ENCODE measurements at regions not wholly inside any gene's neighbourhood (a gene's known extent, or its start where the extent isn't known, plus 50 kb on each side); places are given as distances from the start of the nearest gene placed in this dataset.

GRCh38 chr2:183227176-183227575 is 102.9 kb downstream of the NUP35 start (continued):
- TF ChIP-seq REST (IDR thresholded peaks at IDR 0.05; ENCODE audit: unreplicated experiment) (no peak), ZNF114 (CRISPR knock-in tag; IDR thresholded peaks at IDR 0.05) (no peak)

GRCh38 chr2:183229386-183229785 is 105.1 kb downstream of the NUP35 start:
- H3K9me2 ChIP-seq (ENCODE audit: insufficient read depth), result no peaks in the 10 kb centered on the region
- no peak overlapping the region for H2AFZ ChIP-seq
- no peak overlapping the region for H3K27ac ChIP-seq (ENCODE audit: low read depth)
- H3K4me2 ChIP-seq, result no peak overlapping the region
- no peaks in the 10 kb centered on the region for H3K9me3 Mint-ChIP-seq
- H3F3A ChIP-seq (replicated peaks; ENCODE audit: low read depth), result no peaks in the 10 kb centered on the region
- H3K4me3 Mint-ChIP-seq, result no peak overlapping the region
- H3K27me3 ChIP-seq (ENCODE audit: insufficient read depth), result no peaks in the 10 kb centered on the region
- no peaks in the 10 kb centered on the region for H3K4me1 Mint-ChIP-seq
- no peaks in the 10 kb centered on the region for H3K36me3 ChIP-seq (ENCODE audit: insufficient read depth)
- DNase-seq (ENCODE audit: low spot score) (no peak), ATAC-seq (no peak)
- no peak overlapping the region for H3K4me3 ChIP-seq
- H4K20me1 ChIP-seq (replicated peaks; ENCODE audit: insufficient read depth), result no peaks in the 10 kb centered on the region
- H3K79me2 ChIP-seq (replicated peaks; ENCODE audit: insufficient read depth), result no peaks in the 10 kb centered on the region
- no peaks in the 10 kb centered on the region for H3K27me3 Mint-ChIP-seq (ENCODE audit: insufficient read depth, low read depth, poor library complexity)
- H3K4me1 ChIP-seq (ENCODE audit: insufficient read depth), result no peaks in the 10 kb centered on the region
- no peak overlapping the region for H3K27ac Mint-ChIP-seq
- H3K36me3 Mint-ChIP-seq (ENCODE audit: low read depth), result no peaks in the 10 kb centered on the region
- TF ChIP-seq EZH2phosphoT487 (IDR thresholded peaks at IDR 0.05; ENCODE audit: unreplicated experiment), result no peak
- TF ChIP-seq CREB1 (CRISPR knock-in tag; IDR thresholded peaks at IDR 0.05; ENCODE audit: low read depth), result no peak
- no peak for TF ChIP-seq CTCF (conservative IDR thresholded peaks at IDR 0.05; ENCODE audit: low read depth in 2 of 2)
- no peak for TF ChIP-seq STAT1 (IDR thresholded peaks at IDR 0.05; ENCODE audit: unreplicated experiment)
- TF ChIP-seq REST (IDR thresholded peaks at IDR 0.05; ENCODE audit: unreplicated experiment), result no peak
- no peak for TF ChIP-seq EZH2 (IDR thresholded peaks at IDR 0.05; ENCODE audit: low read depth, unreplicated experiment)
- TF ChIP-seq ZNF462 (CRISPR knock-in tag; IDR thresholded peaks at IDR 0.05), result no peak
- no peak for TF ChIP-seq NANOG (IDR thresholded peaks at IDR 0.05; ENCODE audit: borderline replicate concordance)
- TF ChIP-seq ZNF114 (CRISPR knock-in tag; IDR thresholded peaks at IDR 0.05), result no peak
- no peak for TF ChIP-seq POLR2AphosphoS5 (IDR thresholded peaks at IDR 0.05; ENCODE audit: low read depth)
- no peak for TF ChIP-seq JUNB (IDR thresholded peaks at IDR 0.05; ENCODE audit: unreplicated experiment)

Measured in GM23338 (cell line).